Effector CD8-positive, alpha-beta T cell (primary cell): ENCODE measurements at regions not wholly inside any gene's neighbourhood (a gene's known extent, or its start where the extent isn't known, plus 50 kb on each side); places are given as distances from the start of the nearest gene placed in this dataset.
"Not testable (repeated sequence)": the region's sequence is repeated elsewhere in the genome, so short reads cannot be mapped to it uniquely, and the experiment has no call there.

Experiments used
- DNase-seq: peaks from one replicate; lab custom pipeline; 2025; lab: John Stamatoyannopoulos, UW

DNA sequence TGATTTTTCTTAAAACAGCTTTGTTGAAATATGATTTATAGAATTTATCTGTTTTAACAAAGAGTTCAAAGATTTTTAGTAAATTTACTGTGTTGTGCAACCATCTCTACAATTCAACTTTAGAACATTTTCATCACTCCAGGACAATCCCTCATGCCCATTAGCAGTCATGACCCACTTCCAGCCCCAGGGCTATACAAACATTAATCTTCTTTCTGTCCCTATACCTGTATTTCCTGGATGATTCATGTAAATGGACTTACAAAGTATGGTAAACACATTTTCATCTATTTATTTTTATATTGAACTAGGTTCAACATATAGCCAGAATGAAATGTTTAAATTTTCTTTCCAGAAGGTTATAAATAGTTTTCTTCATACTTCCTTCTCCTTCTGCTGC is 127.8 kb upstream of the CCDC180 start:
- DNase-seq, result no peak

DNA sequence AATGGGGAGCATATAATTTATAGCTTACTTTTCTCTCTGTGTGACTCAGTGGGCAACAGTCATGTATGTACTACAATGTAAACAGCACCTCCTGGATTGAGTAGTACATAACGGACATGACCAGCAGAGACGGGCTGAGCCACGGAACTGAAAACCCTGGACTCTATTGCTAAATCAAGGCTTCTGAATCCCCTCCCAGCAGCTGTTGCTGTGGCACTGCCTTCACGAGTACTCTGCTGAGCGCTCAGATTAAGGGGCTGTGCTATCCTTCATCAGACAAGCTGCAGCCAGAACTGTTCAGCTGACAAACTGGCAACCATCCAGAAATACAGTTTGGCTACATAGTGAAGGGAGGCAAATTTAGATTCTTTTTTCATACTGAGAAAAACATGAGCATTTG is 131.3 kb upstream of the CCDC180 start:
- DNase-seq, result no peak

DNA sequence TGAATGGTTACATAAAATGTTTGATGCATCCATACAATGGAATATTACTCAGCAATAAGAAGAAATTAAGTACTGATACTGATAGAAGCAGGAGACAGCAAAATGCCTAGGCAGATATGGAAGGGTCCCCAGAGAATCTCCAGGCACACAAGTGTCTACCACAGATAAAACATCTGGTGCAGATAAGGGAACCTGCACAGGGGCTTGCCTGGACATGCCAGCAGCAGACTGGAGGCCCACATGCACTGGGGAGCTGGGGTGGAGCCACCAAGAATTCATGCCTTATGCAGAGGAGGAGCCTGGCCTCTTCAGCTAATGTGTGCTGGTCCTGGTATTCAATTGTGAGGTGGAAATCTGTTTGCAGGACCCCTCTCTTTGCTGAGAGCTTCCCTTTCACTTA is 129.2 kb upstream of the CTSV start:
- not testable (repeated sequence) for DNase-seq

DNA sequence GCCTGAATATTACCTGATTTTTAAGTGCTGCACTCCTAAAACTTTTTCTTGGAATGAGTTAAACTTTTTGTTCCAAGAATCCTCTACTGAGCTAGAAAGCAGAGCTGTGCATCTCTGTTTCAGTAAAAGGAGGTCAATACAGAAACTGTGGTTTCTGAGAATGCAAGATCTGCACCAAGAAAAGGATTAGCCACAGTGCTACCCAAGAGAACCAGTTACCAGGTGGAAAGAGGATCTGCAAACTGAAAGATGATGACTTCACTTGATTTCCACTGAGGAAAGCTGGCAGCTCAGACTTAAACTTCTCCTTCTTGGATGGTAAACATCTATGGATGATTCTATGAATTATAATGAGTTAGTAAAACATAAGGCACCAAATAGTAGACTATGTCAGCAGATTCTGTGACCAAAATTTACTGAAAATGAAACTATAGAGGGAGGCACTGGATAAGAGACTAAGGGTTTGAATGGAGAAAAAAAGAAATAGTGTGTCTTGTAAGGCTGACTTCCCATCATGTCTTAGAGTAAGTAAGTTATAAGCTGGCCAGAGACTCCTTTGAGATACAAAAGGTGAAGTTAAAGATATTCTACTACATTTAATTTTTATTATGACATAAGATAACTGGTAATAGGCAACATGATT is 127.7 kb upstream of the CTSV start:
- not testable (repeated sequence) for DNase-seq

DNA sequence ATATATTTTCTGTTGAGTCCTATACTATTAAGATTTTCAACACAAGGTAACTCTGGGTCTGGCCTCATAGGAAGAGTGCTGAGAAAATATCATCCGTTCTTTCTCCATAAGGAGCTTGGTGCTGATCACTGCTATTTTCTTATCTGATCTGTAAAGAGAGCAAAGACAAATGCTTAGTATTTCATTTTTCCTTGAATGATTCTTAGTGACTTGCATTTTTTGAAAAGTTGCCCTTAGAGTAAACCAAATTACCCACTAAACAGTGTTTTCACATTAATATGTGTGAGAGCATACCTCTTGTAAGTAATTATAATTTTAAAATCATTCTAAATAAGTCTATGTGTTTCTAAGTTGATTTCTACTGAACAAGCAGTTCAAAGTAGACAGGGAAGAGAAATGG is 121.3 kb upstream of the CTSV start:
- no peak for DNase-seq

DNA sequence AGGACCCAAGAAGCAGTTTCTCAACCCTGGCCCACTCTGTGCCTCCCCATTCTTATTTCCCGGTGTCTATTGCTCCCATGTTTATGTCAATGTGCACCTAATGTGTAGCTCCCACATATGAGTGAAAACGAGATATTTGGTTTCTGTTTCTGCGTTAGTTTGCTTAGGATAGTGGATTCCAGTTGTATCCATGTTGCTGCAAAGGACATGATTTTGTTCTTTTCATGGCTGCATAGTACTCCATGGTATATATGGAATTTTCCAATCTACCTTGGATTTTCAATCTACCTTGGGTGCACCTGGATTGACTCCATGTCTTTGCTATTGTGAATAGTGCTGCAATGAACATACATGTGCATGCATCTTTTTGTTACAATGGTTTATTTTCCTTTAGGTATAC is 119.8 kb upstream of the CTSV start:
- not testable (repeated sequence) for DNase-seq

- not testable (repeated sequence) for DNase-seq
Observed at GRCh38 chr9:97155441-97155840, 116.5 kb upstream of the CTSV start.

DNA sequence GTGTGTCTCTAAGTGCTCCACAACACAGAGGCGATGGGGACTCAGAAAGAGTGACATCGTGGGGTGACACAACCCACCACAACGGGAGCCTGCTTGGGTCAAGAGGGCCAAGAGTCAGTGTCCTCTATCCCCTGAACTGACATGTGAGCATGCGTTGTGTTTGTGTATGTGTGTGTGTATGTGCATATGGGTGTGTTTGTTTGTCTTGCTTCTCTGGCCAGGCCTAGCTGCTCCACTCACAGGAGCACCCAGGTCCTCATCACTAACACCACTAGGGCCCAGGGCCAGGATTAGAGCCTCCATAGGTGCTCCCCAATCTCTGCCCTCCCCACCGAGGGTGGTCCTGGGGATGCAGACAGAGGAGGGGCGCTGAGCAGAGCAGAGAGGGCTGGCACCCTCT is 115.0 kb upstream of the CTSV start:
- no peak for DNase-seq

GRCh38 chr9:97153160-97153559 is 114.2 kb upstream of the CTSV start:
- DNase-seq, result not testable (repeated sequence)

- DNase-seq, result not testable (repeated sequence)
Observed at GRCh38 chr9:97150471-97150870, 111.5 kb upstream of the CTSV start.

DNA sequence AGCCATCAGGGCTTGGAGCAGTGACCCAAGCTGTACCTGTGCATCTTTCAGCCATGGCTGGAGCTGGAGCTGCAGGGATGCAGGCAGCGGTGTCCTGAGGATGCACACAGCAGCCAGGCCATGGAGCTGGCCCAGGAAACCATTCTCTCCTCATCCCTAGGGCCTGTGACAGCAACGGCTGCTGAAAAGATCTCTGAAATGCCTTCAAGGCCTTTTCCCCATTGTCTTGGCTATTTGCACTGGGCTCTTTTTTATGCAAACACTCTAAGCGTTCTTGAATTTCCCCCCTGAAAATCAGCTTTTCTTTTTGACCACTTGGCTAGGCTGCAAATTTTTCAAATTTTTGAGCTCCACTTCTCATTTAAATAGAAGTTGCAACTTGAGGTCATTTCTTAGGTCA is 109.5 kb upstream of the CTSV start:
- not testable (repeated sequence) for DNase-seq

DNA sequence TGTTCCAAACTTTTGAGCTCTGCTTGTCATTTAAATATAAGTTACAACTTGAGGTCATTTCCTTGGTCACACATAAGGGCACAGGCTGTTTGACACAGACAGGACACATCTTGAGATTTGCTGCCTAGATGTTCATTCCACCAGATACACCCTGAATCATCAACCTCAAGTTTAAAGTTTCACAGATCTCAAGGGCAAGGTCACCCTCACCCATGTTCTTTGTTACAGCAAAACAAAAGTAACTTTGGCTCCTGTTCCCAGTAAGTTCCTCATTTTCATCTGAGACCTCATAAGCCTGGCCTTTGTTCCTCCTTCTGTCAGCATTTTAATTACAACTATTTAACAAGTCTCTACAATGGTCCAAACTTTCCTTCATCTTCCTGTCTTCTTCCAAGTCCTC is 106.7 kb upstream of the CTSV start:
- DNase-seq, result not testable (repeated sequence)

GRCh38 chr9:97140566-97140965 is 101.6 kb upstream of the CTSV start:
- DNase-seq, result no peak

GRCh38 chr9:97136421-97136820 is 97.5 kb upstream of the CTSV start:
- DNase-seq, result no peak

DNA sequence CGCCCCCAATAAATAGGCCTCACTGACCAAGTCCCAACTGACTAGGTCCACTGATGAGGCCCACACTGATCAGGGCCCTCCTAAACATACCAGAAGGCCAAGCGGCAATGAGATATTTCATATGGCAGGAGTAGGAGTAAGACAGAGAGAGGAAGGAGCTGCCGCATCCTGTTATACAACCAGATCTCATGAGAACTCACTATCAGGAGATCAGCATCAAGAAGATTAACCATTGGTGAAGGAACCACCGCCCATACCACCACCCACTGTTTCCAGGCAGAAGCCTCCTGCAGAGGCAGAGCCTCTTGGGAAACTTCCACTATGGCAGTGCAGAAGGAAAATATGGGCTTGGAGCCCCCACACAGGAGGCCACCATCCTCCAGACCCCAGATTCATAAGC is 95.0 kb upstream of the CTSV start:
- DNase-seq, result not testable (repeated sequence)

GRCh38 chr9:97132865-97133264 is 93.9 kb upstream of the CTSV start:
- DNase-seq, result no peak

DNA sequence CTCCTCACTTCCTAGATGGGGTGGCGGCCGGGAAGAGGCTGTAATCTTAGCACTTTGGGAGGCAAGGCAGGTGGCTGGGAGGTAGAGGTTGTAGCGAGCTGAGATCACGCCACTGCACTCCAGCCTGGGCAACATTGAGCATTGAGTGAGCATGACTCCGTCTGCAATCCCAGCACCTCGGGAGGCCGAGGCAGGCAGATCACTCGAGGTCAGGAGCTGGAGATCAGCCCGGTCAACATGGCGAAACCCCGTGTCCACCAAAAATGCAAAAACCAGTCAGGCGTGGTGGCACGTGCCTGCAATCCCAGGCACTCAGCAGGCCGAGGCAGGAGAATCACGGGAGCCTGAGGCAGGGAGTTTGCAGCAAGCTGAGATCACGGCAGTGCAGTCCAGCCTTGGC is 91.9 kb upstream of the CTSV start:
- DNase-seq, result not testable (repeated sequence)

DNA sequence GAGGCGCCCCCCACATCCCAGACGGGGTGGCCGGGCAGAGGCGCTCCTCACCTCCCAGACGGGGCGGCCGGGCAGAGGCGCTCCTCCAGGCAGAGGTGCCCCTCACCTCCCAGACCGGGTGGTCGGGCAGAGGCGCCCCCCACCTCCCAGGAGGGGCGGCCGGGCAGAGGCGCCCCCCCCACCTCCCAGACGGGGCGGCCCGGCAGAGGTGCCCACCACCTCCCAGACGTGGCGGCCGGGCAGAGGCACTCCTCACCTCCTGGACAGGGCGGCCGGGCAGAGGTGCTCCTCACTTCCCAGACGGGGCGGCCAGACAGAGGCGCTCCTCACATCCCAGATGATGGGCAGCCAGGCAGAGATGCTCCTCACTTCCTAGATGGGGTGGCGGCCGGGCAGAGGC is 91.4 kb upstream of the CTSV start:
- DNase-seq, result not testable (repeated sequence)

GRCh38 chr9:97128919-97129318 is 90.0 kb upstream of the CTSV start:
- no peak for DNase-seq

DNA sequence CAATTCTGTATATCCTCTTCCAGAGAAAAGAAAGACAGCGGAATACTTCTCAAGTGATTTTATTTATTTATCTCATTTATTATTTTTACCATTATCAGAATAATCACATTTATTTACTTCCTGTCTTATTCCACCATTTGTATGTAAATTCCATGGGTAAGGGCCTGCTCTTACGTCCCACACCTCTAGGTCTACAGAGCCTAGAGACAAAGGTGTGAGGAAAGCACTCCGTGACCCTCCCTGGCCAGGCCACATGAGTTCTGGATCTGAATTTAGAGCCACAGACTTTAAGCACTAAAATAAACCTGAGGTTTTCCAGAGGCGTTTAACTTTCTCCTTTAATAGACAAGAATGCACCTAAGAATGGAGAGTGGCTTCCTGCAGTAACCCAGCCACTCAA is 85.3 kb upstream of the CTSV start:
- no peak for DNase-seq

GRCh38 chr9:97110696-97111095 is 71.8 kb upstream of the CTSV start:
- no peak for DNase-seq

- no peak for DNase-seq
Observed at GRCh38 chr9:97109194-97109811, 70.4 kb upstream of the CTSV start.

GRCh38 chr9:97105220-97105619 is 66.3 kb upstream of the CTSV start:
- not testable (repeated sequence) for DNase-seq
